ENCODE measurements at regions not wholly inside any gene's neighbourhood (a gene's known extent, or its start where the extent isn't known, plus 50 kb on each side); places are given as distances from the start of the nearest gene placed in this dataset.

DNA sequence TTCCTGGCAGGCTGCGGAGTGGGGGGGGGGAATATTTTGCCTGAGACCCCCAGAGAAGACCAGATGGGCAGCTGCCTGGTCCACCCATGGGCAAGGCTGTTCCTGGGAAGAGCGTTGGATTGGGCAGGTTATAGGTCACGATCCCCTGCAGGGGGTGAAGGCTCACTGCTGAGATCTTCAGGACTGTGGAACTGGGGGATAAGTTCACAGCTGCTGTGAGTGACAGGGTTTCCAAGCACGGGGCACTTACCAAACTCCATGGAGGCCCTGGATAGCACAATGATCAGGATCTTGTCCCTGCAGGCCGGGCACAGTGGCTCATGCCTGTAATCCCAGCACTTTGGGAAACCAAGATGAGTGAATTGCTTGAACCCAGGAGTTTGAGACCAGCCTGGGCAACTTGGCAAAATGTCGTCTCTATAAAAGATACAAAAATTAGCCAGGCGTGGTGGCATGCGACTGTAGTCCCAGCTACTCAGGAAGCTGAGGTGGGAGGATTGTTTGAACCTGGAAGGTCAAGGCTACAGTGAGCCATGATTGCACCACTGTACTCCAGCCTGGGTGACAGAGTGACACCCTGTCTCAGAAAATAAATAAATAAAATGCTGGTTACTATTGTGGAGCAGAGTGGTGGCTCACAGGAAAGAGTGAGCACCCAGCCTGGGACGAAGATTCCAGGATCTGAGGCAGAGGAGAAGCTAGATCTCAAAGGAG is 68.0 kb upstream of the HELT start:
- intact Hi-C loops (cut with DNase I; ENCODE audit: low total_unique reads): no loop called here
- H3K4me3 ChIP-seq: no peak overlapping the region
- no peaks in the 10 kb centered on the region for H3K27me3 ChIP-seq
- H3K27ac ChIP-seq: no peak overlapping the region
- no peaks in the 10 kb centered on the region for H3K4me1 ChIP-seq
- TF ChIP-seq, protein P1, sequence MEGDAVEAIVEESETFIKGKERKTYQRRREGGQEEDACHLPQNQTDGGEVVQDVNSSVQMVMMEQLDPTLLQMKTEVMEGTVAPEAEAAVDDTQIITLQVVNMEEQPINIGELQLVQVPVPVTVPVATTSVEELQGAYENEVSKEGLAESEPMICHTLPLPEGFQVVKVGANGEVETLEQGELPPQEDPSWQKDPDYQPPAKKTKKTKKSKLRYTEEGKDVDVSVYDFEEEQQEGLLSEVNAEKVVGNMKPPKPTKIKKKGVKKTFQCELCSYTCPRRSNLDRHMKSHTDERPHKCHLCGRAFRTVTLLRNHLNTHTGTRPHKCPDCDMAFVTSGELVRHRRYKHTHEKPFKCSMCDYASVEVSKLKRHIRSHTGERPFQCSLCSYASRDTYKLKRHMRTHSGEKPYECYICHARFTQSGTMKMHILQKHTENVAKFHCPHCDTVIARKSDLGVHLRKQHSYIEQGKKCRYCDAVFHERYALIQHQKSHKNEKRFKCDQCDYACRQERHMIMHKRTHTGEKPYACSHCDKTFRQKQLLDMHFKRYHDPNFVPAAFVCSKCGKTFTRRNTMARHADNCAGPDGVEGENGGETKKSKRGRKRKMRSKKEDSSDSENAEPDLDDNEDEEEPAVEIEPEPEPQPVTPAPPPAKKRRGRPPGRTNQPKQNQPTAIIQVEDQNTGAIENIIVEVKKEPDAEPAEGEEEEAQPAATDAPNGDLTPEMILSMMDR (IDR thresholded peaks at IDR 0.05): no peak
- no peak for DNase-seq
- no peaks in the 10 kb centered on the region for H3K9me3 ChIP-seq
- H3K36me3 ChIP-seq: no peaks in the 10 kb centered on the region

DNA sequence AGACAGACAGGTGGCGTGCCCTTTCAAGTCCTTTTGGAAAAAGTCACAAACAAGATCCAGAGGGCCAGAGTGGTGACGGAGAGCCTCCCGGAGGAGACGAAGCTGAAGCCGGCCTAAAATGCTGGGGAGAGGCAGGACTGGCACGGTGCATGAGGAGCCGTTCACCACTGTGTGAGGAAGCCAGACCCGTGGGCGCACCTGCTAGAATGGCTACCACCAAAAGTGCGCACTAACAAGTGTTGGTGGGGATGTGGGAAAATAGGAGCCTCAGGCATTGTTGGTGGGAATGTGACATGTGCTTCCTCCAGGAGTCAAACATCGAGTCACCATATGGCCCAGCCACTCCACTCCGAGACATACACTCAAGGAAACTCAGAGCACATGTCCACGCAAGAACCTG is 67.4 kb upstream of the HELT start:
- H3K9me3 ChIP-seq: no peaks in the 10 kb centered on the region
- H3K4me1 ChIP-seq: no peaks in the 10 kb centered on the region
- no peak overlapping the region for H3K4me3 ChIP-seq
- no peak for DNase-seq
- TF ChIP-seq, protein P1 (IDR thresholded peaks at IDR 0.05): no peak
- intact Hi-C loops (cut with DNase I; ENCODE audit: low total_unique reads): no loop called here
- no peaks in the 10 kb centered on the region for H3K36me3 ChIP-seq
- H3K27me3 ChIP-seq: no peaks in the 10 kb centered on the region
- H3K27ac ChIP-seq: no peak overlapping the region

DNA sequence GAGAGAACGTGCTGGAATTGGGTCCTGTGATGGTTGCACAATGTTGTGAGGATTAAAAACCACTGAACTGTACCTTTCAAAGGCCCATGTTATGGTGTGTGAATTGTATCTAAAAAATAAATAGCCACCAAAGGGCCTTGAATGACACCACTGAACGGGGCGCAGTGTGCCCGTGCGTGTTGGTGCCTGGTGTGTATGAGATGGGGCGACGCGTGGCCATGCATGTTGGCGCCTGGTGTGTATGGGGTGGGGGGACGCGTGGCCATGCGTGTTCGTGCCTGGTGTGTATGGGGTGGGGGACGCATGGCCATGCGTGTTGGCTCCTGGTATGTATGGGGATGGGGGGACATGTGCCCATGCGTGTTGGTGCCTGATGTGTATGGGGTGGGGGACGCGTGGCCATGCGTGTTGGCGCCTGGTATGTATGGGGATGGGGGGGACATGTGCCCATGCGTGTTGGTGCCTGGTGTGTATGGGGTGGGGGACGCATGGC is 66.6 kb upstream of the HELT start:
- TF ChIP-seq, protein P1 (IDR thresholded peaks at IDR 0.05): no peak
- Histone ChIP-seq H3K9me3 (no peaks in the 10 kb centered on the region), H3K4me3 (no peak overlapping the region), H3K4me1 (no peaks in the 10 kb centered on the region), H3K36me3 (no peaks in the 10 kb centered on the region), H3K27ac (no peak overlapping the region), H3K27me3 (no peaks in the 10 kb centered on the region)
- no peak for DNase-seq
- intact Hi-C loops (cut with DNase I; ENCODE audit: low total_unique reads): no loop called here

DNA sequence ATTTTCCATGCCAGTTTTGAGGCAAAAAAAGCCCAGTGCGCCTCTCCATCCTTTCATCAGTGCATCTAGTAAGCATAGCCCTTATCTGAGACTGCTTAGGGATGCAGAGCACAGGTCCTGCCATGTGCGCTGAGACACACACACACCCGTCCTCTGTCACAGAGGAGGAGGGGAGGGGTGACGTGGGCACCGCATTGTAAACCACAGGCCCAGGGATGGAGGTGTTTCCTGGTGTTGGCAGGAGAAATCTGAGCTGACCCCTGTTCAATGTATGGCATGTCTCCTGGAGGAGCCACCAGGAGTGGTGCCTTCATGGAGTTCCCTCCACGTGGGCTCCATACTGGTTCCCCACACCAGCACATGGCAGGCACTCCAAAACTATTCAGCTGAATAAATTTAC is 65.8 kb upstream of the HELT start:
- intact Hi-C loops (cut with DNase I; ENCODE audit: low total_unique reads): no loop called here
- no peak for DNase-seq

DNA sequence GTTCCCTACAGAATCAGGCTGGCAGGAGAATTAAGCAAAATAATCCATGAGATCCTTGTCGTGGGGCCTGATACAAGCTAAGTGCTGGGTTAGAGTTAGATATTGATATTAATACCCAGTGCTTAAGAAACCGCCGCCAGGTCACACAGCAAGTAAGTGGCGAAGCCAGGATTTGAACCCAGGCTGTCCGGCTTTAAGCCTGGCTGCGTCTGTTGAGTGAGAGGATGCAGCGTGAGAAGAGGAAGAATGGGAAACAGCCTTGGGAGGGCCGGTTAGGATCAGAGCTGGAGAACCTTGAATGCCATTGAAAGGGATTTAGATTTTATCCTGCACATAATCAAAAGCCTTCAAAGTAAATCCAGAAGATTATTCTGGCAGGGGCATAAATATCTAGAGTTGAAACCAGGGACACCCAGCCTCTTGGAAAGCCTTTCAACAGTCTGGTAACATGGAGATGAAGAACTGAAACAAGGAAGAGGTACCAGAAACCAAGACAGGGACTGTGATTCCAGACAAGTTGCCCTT is 64.8 kb upstream of the HELT start:
- Histone ChIP-seq H3K36me3 (no peaks in the 10 kb centered on the region), H3K9me3 (no peaks in the 10 kb centered on the region), H3K27ac (no peak overlapping the region), H3K4me3 (no peak overlapping the region), H3K4me1 (no peaks in the 10 kb centered on the region), H3K27me3 (no peaks in the 10 kb centered on the region)
- TF ChIP-seq, protein P1 (IDR thresholded peaks at IDR 0.05): no peak
- intact Hi-C loops (cut with DNase I; ENCODE audit: low total_unique reads): no loop called here
- no peak for DNase-seq

More for the DNA sequence above, 65.8 kb upstream of the HELT start:
- TF ChIP-seq, protein P1 (IDR thresholded peaks at IDR 0.05): no peak
- no peaks in the 10 kb centered on the region for H3K27me3 ChIP-seq
- no peaks in the 10 kb centered on the region for H3K4me1 ChIP-seq
- no peak overlapping the region for H3K4me3 ChIP-seq
- no peaks in the 10 kb centered on the region for H3K36me3 ChIP-seq
- no peaks in the 10 kb centered on the region for H3K9me3 ChIP-seq
- H3K27ac ChIP-seq: no peak overlapping the region
